BJ (cell line): ENCODE measurements at regions not wholly inside any gene's neighbourhood (a gene's known extent, or its start where the extent isn't known, plus 50 kb on each side); places are given as distances from the start of the nearest gene placed in this dataset.
A peak's percentile ranks its signal among the peaks of the same experiment; 100 is the strongest.

Experiments used
- CTCF ChIA-PET: fragments of 350-600 bp; formaldehyde crosslinking; extraction: SDS; loops from one replicate; lab custom pipeline; 2021; ENCODE audit warnings: antibody characterized with exemption, inconsistent platforms; lab: Yijun Ruan, JAX
- POLR2A ChIA-PET: fragments of 300-600 bp; sonication (Branson Sonifier 250); formaldehyde crosslinking; extraction: SDS; loops from one replicate; lab custom pipeline; 2021; ENCODE audit warnings: antibody characterized with exemption; lab: Charles Lee
- DNase-seq: peaks from one replicate; pipeline ENCODE4 v3.0.0-alpha.2; 2011; ENCODE audit warnings: low read depth
- H3K27me3 ChIP-seq: 2 replicates; pipeline ENCODE4 v1.6.0; 2011; ENCODE audit warnings: low read length; ENCODE audit not compliant: control insufficient read depth, insufficient read depth
- H3K36me3 ChIP-seq: 2 replicates; pipeline ENCODE4 v1.5.1; 2011; ENCODE audit warnings: low read length; ENCODE audit not compliant: control insufficient read depth, insufficient read depth
- H3K4me3 ChIP-seq: 2 replicates; pipeline ENCODE4 v1.5.1; 2011; ENCODE audit warnings: low read depth, mild to moderate bottlenecking, control low read depth, low read length
- TF ChIP-seq, protein P1 (sequence below): IDR thresholded peaks from 2 replicates; pipeline ENCODE4 v1.5.1; 2011; ENCODE audit warnings: low read depth, mild to moderate bottlenecking, control low read depth, inconsistent platforms, low read length, moderate library complexity; ENCODE audit not compliant: insufficient read depth

DNA sequence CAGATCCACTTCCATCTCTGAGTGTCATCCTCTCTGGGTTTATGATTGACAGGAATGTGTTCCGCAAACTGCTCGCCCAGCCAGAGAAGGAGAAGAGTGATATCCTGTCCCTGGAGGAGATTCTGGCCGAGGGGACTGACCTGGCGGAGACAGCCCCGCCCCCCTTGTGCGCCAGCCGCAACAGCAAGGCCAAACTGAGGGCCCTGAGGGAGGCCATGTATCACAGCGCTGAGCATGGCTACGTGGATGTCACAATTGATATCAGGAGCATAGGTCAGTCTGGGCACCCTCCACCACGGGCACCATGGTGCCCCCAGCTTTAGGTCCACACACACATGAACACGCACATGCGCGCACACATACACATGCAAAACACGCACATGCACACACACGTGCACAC, 67.5 kb upstream of the PWP1 start:
- Histone ChIP-seq H3K4me3 (no peak overlapping the region), H3K27me3 (no peaks in the 10 kb centered on the region), H3K36me3 (no peaks in the 10 kb centered on the region)
- no peak for DNase-seq
- POLR2A ChIA-PET: no interaction called here
- CTCF ChIA-PET: interaction anchor here (5.6 kb wide), 1 partner anchor 9 kb away, joined by 47 read pairs; no protein-coding TSS in a partner anchor
- TF ChIP-seq, protein P1, sequence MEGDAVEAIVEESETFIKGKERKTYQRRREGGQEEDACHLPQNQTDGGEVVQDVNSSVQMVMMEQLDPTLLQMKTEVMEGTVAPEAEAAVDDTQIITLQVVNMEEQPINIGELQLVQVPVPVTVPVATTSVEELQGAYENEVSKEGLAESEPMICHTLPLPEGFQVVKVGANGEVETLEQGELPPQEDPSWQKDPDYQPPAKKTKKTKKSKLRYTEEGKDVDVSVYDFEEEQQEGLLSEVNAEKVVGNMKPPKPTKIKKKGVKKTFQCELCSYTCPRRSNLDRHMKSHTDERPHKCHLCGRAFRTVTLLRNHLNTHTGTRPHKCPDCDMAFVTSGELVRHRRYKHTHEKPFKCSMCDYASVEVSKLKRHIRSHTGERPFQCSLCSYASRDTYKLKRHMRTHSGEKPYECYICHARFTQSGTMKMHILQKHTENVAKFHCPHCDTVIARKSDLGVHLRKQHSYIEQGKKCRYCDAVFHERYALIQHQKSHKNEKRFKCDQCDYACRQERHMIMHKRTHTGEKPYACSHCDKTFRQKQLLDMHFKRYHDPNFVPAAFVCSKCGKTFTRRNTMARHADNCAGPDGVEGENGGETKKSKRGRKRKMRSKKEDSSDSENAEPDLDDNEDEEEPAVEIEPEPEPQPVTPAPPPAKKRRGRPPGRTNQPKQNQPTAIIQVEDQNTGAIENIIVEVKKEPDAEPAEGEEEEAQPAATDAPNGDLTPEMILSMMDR: no peak

- Histone ChIP-seq H3K36me3 (no peaks in the 10 kb centered on the region), H3K4me3 (no peak overlapping the region), H3K27me3 (no peaks in the 10 kb centered on the region)
- no peak for DNase-seq
- POLR2A ChIA-PET: no interaction called here
- CTCF ChIA-PET: interaction anchor here (5.6 kb wide), 1 partner anchor 11 kb away, joined by 47 read pairs; no protein-coding TSS in a partner anchor
- TF ChIP-seq, protein P1: no peak
These were observed 65.8 kb upstream of the PWP1 start for GRCh38 chr12:107619831-107620230.

GRCh38 chr12:107622001-107622400, 63.6 kb upstream of the PWP1 start:
- TF ChIP-seq, protein P1: peak; percentile 32; the same call in 1 of the 2 replicates
- no peaks in the 10 kb centered on the region for H3K27me3 ChIP-seq
- CTCF ChIA-PET: interaction anchor here (1.1 to 5.6 kb wide), 3 partner anchors 13 to 491 kb away, joined by 3 to 47 read pairs (median 10); no protein-coding TSS in a partner anchor
- H3K36me3 ChIP-seq: no peaks in the 10 kb centered on the region
- no peak for DNase-seq
- H3K4me3 ChIP-seq: no peak overlapping the region
- POLR2A ChIA-PET: no interaction called here

DNA sequence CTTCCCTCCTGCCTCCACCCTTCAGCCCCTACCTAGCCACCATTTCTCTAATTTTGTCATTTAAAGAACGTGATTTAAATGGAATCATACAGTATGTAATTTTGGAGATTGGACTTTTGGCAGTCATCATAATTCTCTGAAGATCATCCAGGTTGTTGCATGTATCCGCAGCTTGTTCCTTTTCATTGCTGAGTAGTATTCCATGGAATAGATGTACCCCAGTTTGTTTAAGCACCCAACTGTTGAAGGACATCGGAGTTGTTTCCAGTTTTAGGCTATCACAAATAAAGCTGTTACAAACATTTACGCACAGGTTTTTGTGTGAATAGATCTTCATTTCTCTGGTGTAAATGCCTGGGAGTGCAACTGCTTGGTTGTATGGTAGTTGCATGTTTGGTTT, 61.1 kb upstream of the PWP1 start:
- POLR2A ChIA-PET: no interaction called here
- Histone ChIP-seq H3K27me3 (no peaks in the 10 kb centered on the region), H3K4me3 (no peak overlapping the region), H3K36me3 (no peaks in the 10 kb centered on the region)
- DNase-seq: no peak
- CTCF ChIA-PET: no interaction called here
- TF ChIP-seq, protein P1: no peak

GRCh38 chr12:107631715-107632114, 53.9 kb upstream of the PWP1 start:
- Histone ChIP-seq H3K4me3 (no peak overlapping the region), H3K36me3 (no peaks in the 10 kb centered on the region), H3K27me3 (no peaks in the 10 kb centered on the region)
- CTCF ChIA-PET: no interaction called here
- POLR2A ChIA-PET: no interaction called here
- DNase-seq: no peak
- TF ChIP-seq, protein P1: no peak
